HepG2 (cell line): ENCODE measurements at regions not wholly inside any gene's neighbourhood (a gene's known extent, or its start where the extent isn't known, plus 50 kb on each side); places are given as distances from the start of the nearest gene placed in this dataset.

Experiments used
- ATAC-seq: fragments of 200-7000 bp; cut with Tn5 transposase; 3 replicates; pipeline ENCODE4 v1.9.1; 2020; ENCODE audit warnings: mild to moderate bottlenecking, moderate library complexity
- BruUV-seq: library from RNA; stranded (reverse); fragments of 400-500 nt; replicated peaks from 2 replicates; lab custom pipeline; 2021; lab: Mats Ljungman, UMichigan
- CTCF ChIA-PET: fragments of 300-600 bp; formaldehyde crosslinking; extraction: SDS; loops from one replicate; lab custom pipeline; 2021; ENCODE audit warnings: low total read pairs, inconsistent platforms, low intra/inter-chr PET ratio; lab: Yijun Ruan, JAX
- POLR2A ChIA-PET: fragments of 350-600 bp; sonication (Branson Sonifier 250); formaldehyde crosslinking; loops from one replicate; lab custom pipeline; 2020; ENCODE audit warnings: antibody characterized with exemption, inconsistent platforms; lab: Yijun Ruan, JAX
- DNase-seq: peaks from one replicate; pipeline ENCODE4 v3.0.0-alpha.2; 2015; ENCODE audit warnings: low spot score
- FAIRE-seq: peaks from 3 replicates; lab custom pipeline; 2011; peaks lifted over from hg19 to GRCh38; lab: Jason Lieb, UNC
- H2AFZ ChIP-seq: one replicate; pipeline ENCODE4 v1.6.1; 2011; ENCODE audit warnings: low read length, inconsistent platforms
- H3K27ac ChIP-seq: fragments of 300-600 bp; 3 replicates; pipeline ENCODE4 v1.8.0; 2011; ENCODE audit warnings: mixed run types, mild to moderate bottlenecking, mixed read lengths, low read length, inconsistent platforms; ENCODE audit not compliant: insufficient read depth; ENCODE audit errors: extremely low read length
- H3K27me3 ChIP-seq, 2 experiments: fragments of 200-600 bp in 1 of 2; 2 replicates in 1 of 2; 3 replicates in 1 of 2; pipeline versions ENCODE4 v1.6.0 to v1.8.0; 2011; ENCODE audit warnings: low read length in 2 of 2, mild to moderate bottlenecking in 2 of 2, moderate library complexity in 2 of 2, inconsistent platforms in 1 of 2; ENCODE audit not compliant: insufficient read depth in 2 of 2, control insufficient read depth in 1 of 2
- H3K36me3 ChIP-seq, 2 experiments: fragments of 200-600 bp in 1 of 2; replicated peaks in 1 of 2; 2 replicates in 1 of 2; 3 replicates in 1 of 2; pipeline versions ENCODE4 v1.5.1 to v1.8.0; 2011; ENCODE audit warnings: low read length in 2 of 2, inconsistent platforms in 1 of 2; ENCODE audit not compliant: insufficient read depth in 2 of 2, control insufficient read depth in 1 of 2
- H3K4me1 ChIP-seq: 2 replicates; pipeline ENCODE4 v1.5.1; 2012; ENCODE audit warnings: low read length, inconsistent platforms; ENCODE audit not compliant: insufficient read depth
- H3K4me2 ChIP-seq: 2 replicates; pipeline ENCODE4 v1.6.0; 2011; ENCODE audit warnings: low read depth, low read length, inconsistent platforms
- H3K4me3 ChIP-seq, 3 experiments: fragments of 200-600 bp in 1 of 3; sonication (generic), shearing (Covaris generic) in 1 of 3; replicated peaks in 1 of 3; 2 replicates each; pipeline ENCODE4 v1.5.1; 2011 to 2016; ENCODE audit warnings: low read length in 3 of 3, inconsistent platforms in 2 of 3, low read depth in 2 of 3, mild to moderate bottlenecking in 2 of 3, control low read depth in 1 of 3, mixed read lengths in 1 of 3; ENCODE audit not compliant: insufficient read depth in 1 of 3
- H3K79me2 ChIP-seq: one replicate; pipeline ENCODE4 v1.6.1; 2011; ENCODE audit warnings: low read length, inconsistent platforms; ENCODE audit not compliant: insufficient read depth
- H3K9ac ChIP-seq: 2 replicates; pipeline ENCODE4 v1.6.0; 2011; ENCODE audit warnings: mild to moderate bottlenecking, low read depth, low read length, inconsistent platforms; ENCODE audit not compliant: insufficient read depth
- H3K9me3 ChIP-seq: 2 replicates; pipeline ENCODE4 v1.5.1; 2012; ENCODE audit warnings: mild to moderate bottlenecking, low read length
- H4K20me1 ChIP-seq: 2 replicates; pipeline ENCODE4 v1.6.0; 2011; ENCODE audit warnings: inconsistent platforms, mild to moderate bottlenecking, low read length, moderate library complexity; ENCODE audit not compliant: insufficient read depth
- DMAP1 ChIP-seq: IDR thresholded peaks from 2 replicates; pipeline ENCODE4 v1.6.1; 2016
- FOXA1 ChIP-seq, 2 experiments: fragments of 450-650 bp in 1 of 2; sonication (generic) in 1 of 2; formaldehyde crosslinking in 1 of 2; IDR thresholded peaks; 2 replicates each; pipeline versions ENCODE4 v1.4.0 to v1.6.1; 2016 to 2020; ENCODE audit warnings: missing genetic modification reagents in 1 of 2
- FOXJ3 ChIP-seq: sonication (generic); formaldehyde crosslinking; IDR thresholded peaks from 2 replicates; pipeline ENCODE4 v1.4.0; 2020; ENCODE audit warnings: missing genetic modification reagents, mild to moderate bottlenecking, borderline replicate concordance
- GATAD1 ChIP-seq: IDR thresholded peaks from 2 replicates; pipeline ENCODE4 v1.6.1; 2016; ENCODE audit warnings: missing genetic modification reagents, missing compliant biosample characterization
- GMEB2 ChIP-seq: IDR thresholded peaks from 2 replicates; pipeline ENCODE4 v1.6.1; 2016; ENCODE audit warnings: missing biosample characterization, missing genetic modification reagents, low read depth
- KAT8 ChIP-seq: IDR thresholded peaks from 2 replicates; pipeline ENCODE4 v1.6.1; 2016; ENCODE audit warnings: missing genetic modification reagents, missing compliant biosample characterization
- KMT2A ChIP-seq: sonication (generic); formaldehyde crosslinking; IDR thresholded peaks from 2 replicates; pipeline ENCODE4 v1.4.0; 2020; ENCODE audit warnings: missing genetic modification reagents
- POGZ ChIP-seq: sonication (generic); formaldehyde crosslinking; IDR thresholded peaks from 2 replicates; pipeline ENCODE4 v1.4.0; 2020; ENCODE audit warnings: mild to moderate bottlenecking, missing genetic modification reagents
- RNF219 ChIP-seq: sonication (generic); formaldehyde crosslinking; IDR thresholded peaks from 2 replicates; pipeline ENCODE4 v1.5.0; 2020; ENCODE audit warnings: mild to moderate bottlenecking, missing genetic modification reagents
- STAT5B ChIP-seq: sonication (generic); formaldehyde crosslinking; IDR thresholded peaks from 2 replicates; pipeline ENCODE4 v1.4.0; 2020; ENCODE audit warnings: missing genetic modification reagents
- ZEB1 ChIP-seq: IDR thresholded peaks from 2 replicates; pipeline ENCODE4 v1.6.1; 2012; ENCODE audit warnings: mild to moderate bottlenecking, low read depth, inconsistent platforms; ENCODE audit not compliant: insufficient replicate concordance
- ZNF503 ChIP-seq: sonication (generic); formaldehyde crosslinking; IDR thresholded peaks from 2 replicates; pipeline ENCODE4 v1.4.0; 2020; ENCODE audit warnings: missing genetic modification reagents
- ZNF616 ChIP-seq: sonication (generic); formaldehyde crosslinking; IDR thresholded peaks from 2 replicates; pipeline ENCODE4 v1.5.0; 2020; ENCODE audit warnings: low read depth, mild to moderate bottlenecking, missing genetic modification reagents
- ZNF781 ChIP-seq: sonication (generic); formaldehyde crosslinking; IDR thresholded peaks from 2 replicates; pipeline ENCODE4 v1.5.1; 2020; ENCODE audit warnings: borderline replicate concordance, mild to moderate bottlenecking, missing genetic modification reagents; ENCODE audit errors: not compliant biosample characterization
- ZNF816 ChIP-seq: sonication (generic); formaldehyde crosslinking; IDR thresholded peaks from 2 replicates; pipeline ENCODE4 v1.8.0; 2022; ENCODE audit warnings: missing genetic modification reagents, mild to moderate bottlenecking, borderline replicate concordance
- ZNF878 ChIP-seq: sonication (generic); formaldehyde crosslinking; IDR thresholded peaks from 2 replicates; pipeline ENCODE4 v1.8.1; 2023; ENCODE audit warnings: mild to moderate bottlenecking, missing genetic modification reagents, moderate library complexity
- WGBS: methylation state at CpG from one replicate; pipeline ENCODE4 v1.1.6; 2017; ENCODE audit warnings: low lambda C conversion rate; 5-methylcytosine and 5-hydroxymethylcytosine counted together
- in situ Hi-C: cut with HindIII; loops from 2 replicates; pipeline ENCODE4 v1.10.0; 2017; ENCODE audit warnings: low pct_unique_long_range_greater_than_20kb; ENCODE audit not compliant: extremely low pct_ligation_motif_present
- intact Hi-C: fragments of 100-400 bp; cut with micrococcal nuclease; formaldehyde crosslinking; loops from one replicate; pipeline ENCODE4 v1.10.0; 2022; ENCODE audit not compliant: unreplicated experiment

GRCh38 chr9:73059247-73059646 is 92.4 kb upstream of the ANXA1 start:
- intact Hi-C loops (no loop called here), in situ Hi-C loops (no loop called here)
- Histone ChIP-seq H3K4me1 (no peaks in the 10 kb centered on the region), H3K36me3 (no peaks in the 10 kb centered on the region), H3K27ac (no peak overlapping the region), H3K27me3 (no peaks in the 10 kb centered on the region; a peak in 1 of 5 replicates), H3K4me2 (no peak overlapping the region), H3K79me2 (no peaks in the 10 kb centered on the region), H2AFZ (no peak overlapping the region), H4K20me1 (no peaks in the 10 kb centered on the region)
- FAIRE-seq (no peak), DNase-seq (no peak)
- BruUV-seq, result no TSS peak
- CTCF ChIA-PET, result no interaction called here
- POLR2A ChIA-PET, result no interaction called here
- 2% methylated on average over 2 of the region's 2 CpGs for WGBS
- no peak for TF ChIP-seq GMEB2 (CRISPR knock-in tag)
- TF ChIP-seq ZNF878 (CRISPR knock-in tag), result no peak
- TF ChIP-seq ZNF616 (CRISPR knock-in tag), result no peak
- no peak for TF ChIP-seq ZEB1
- TF ChIP-seq DMAP1 (CRISPR knock-in tag), result no peak
- TF ChIP-seq KAT8 (CRISPR knock-in tag), result no peak
- TF ChIP-seq GATAD1 (CRISPR knock-in tag), result no peak
- no peak for TF ChIP-seq STAT5B (CRISPR knock-in tag)
- no peak for TF ChIP-seq ZNF503 (CRISPR knock-in tag)
- no peak for TF ChIP-seq RNF219 (CRISPR knock-in tag)
- TF ChIP-seq ZNF816 (CRISPR knock-in tag), result no peak
- no peak for TF ChIP-seq POGZ (CRISPR knock-in tag)
- TF ChIP-seq KMT2A, result no peak
- TF ChIP-seq FOXA1 (IDR thresholded peaks at IDR 0.05), result no peak
- no peak for TF ChIP-seq FOXA1 (CRISPR knock-in tag; IDR thresholded peaks at IDR 0.05)
- no peak for TF ChIP-seq FOXJ3 (CRISPR knock-in tag)
- TF ChIP-seq ZNF781 (CRISPR knock-in tag), result no peak
- TF ChIP-seq, all 625 proteins: peak for 0
- H3K9ac ChIP-seq, result no peak overlapping the region
- no peak overlapping the region for H3K4me3 ChIP-seq
- no peak for ATAC-seq
- H3K9me3 ChIP-seq, result no peaks in the 10 kb centered on the region
